Activated naive CD4-positive, alpha-beta T cell treated with anti-CD3 and anti-CD28 coated beads for 36 hours (primary cell): ENCODE measurements at regions not wholly inside any gene's neighbourhood (a gene's known extent, or its start where the extent isn't known, plus 50 kb on each side); places are given as distances from the start of the nearest gene placed in this dataset.

Source experiments
- CTCF ChIA-PET: fragments of 350-600 bp; sonication (Branson Sonifier 250); formaldehyde crosslinking; loops from one replicate; lab custom pipeline; 2021; ENCODE audit warnings: antibody characterized with exemption; lab: Charles Lee
- DNase-seq: peaks from one replicate; pipeline ENCODE4 v3.0.0-alpha.2; 2020
- H3K27ac Mint-ChIP-seq: one replicate; pipeline ENCODE4 v1.8.0; 2021; ENCODE audit warnings: mild to moderate bottlenecking, mixed read lengths
- H3K27me3 Mint-ChIP-seq: one replicate; pipeline ENCODE4 v1.8.0; 2021; ENCODE audit warnings: low read depth, mixed read lengths
- H3K36me3 Mint-ChIP-seq: one replicate; pipeline ENCODE4 v1.8.0; 2021; ENCODE audit warnings: low read depth, mixed read lengths
- H3K4me1 Mint-ChIP-seq: one replicate; pipeline ENCODE4 v1.8.0; 2021; ENCODE audit warnings: low read depth, mixed read lengths
- H3K4me3 Mint-ChIP-seq: one replicate; pipeline ENCODE4 v1.8.0; 2021; ENCODE audit warnings: mild to moderate bottlenecking, moderate library complexity, mixed read lengths
- H3K9me3 Mint-ChIP-seq: one replicate; pipeline ENCODE4 v1.8.0; 2021; ENCODE audit warnings: mixed read lengths
- intact Hi-C: fragments of 100-400 bp; cut with micrococcal nuclease; formaldehyde crosslinking; loops from one replicate; pipeline ENCODE4 v1.15.1; 2023

GRCh38 chr5:118778941-118779340, 209.4 kb downstream of the DTWD2 start:
- Mint-ChIP-seq H3K4me3 (no peak overlapping the region), H3K27me3 (peaks cover 5% of the 10 kb centered on the region), H3K27ac (no peak overlapping the region), H3K9me3 (no peaks in the 10 kb centered on the region), H3K4me1 (no peaks in the 10 kb centered on the region), H3K36me3 (no peaks in the 10 kb centered on the region)
- no peak for DNase-seq
- intact Hi-C loops: no loop called here
- CTCF ChIA-PET: interaction anchor here (2.6 kb wide), 1 partner anchor 13 kb away, joined by 9 read pairs; no protein-coding TSS in a partner anchor

GRCh38 chr5:118777189-118777736, 211.1 kb downstream of the DTWD2 start:
- no peaks in the 10 kb centered on the region for H3K36me3 Mint-ChIP-seq
- H3K27ac Mint-ChIP-seq: no peak overlapping the region
- H3K4me3 Mint-ChIP-seq: no peak overlapping the region
- peaks cover 5% of the 10 kb centered on the region for H3K27me3 Mint-ChIP-seq
- no peak for DNase-seq
- CTCF ChIA-PET: no interaction called here
- H3K4me1 Mint-ChIP-seq: no peaks in the 10 kb centered on the region
- no peaks in the 10 kb centered on the region for H3K9me3 Mint-ChIP-seq
- intact Hi-C loops: no loop called here

GRCh38 chr5:118776755-118777154, 211.6 kb downstream of the DTWD2 start:
- H3K27ac Mint-ChIP-seq: no peak overlapping the region
- CTCF ChIA-PET: no interaction called here
- H3K36me3 Mint-ChIP-seq: no peaks in the 10 kb centered on the region
- H3K4me3 Mint-ChIP-seq: no peak overlapping the region
- no peak for DNase-seq
- no peaks in the 10 kb centered on the region for H3K4me1 Mint-ChIP-seq
- no peaks in the 10 kb centered on the region for H3K9me3 Mint-ChIP-seq
- intact Hi-C loops: no loop called here
- peaks cover 2% of the 10 kb centered on the region for H3K27me3 Mint-ChIP-seq

GRCh38 chr5:118775790-118776499, 212.4 kb downstream of the DTWD2 start:
- no peak for DNase-seq
- Mint-ChIP-seq H3K27ac (no peak overlapping the region), H3K36me3 (no peaks in the 10 kb centered on the region), H3K4me1 (no peaks in the 10 kb centered on the region), H3K4me3 (no peak overlapping the region), H3K27me3 (peaks cover 4% of the 10 kb centered on the region), H3K9me3 (no peaks in the 10 kb centered on the region)
- intact Hi-C loops: no loop called here
- CTCF ChIA-PET: no interaction called here

GRCh38 chr5:118768607-118769175, 219.7 kb downstream of the DTWD2 start:
- H3K27me3 Mint-ChIP-seq: peaks cover 2% of the 10 kb centered on the region
- no peaks in the 10 kb centered on the region for H3K9me3 Mint-ChIP-seq
- CTCF ChIA-PET: no interaction called here
- H3K27ac Mint-ChIP-seq: no peak overlapping the region
- no peaks in the 10 kb centered on the region for H3K36me3 Mint-ChIP-seq
- H3K4me1 Mint-ChIP-seq: no peaks in the 10 kb centered on the region
- no peak for DNase-seq
- no peak overlapping the region for H3K4me3 Mint-ChIP-seq
- intact Hi-C loops: no loop called here

- Mint-ChIP-seq H3K9me3 (no peaks in the 10 kb centered on the region), H3K4me1 (no peaks in the 10 kb centered on the region), H3K36me3 (no peaks in the 10 kb centered on the region), H3K4me3 (no peak overlapping the region), H3K27ac (no peak overlapping the region), H3K27me3 (no peaks in the 10 kb centered on the region)
- CTCF ChIA-PET: no interaction called here
- DNase-seq: no peak
- intact Hi-C loops: no loop called here
These were observed 226.1 kb downstream of the DTWD2 start for GRCh38 chr5:118762291-118762690.

GRCh38 chr5:118761814-118762213, 226.5 kb downstream of the DTWD2 start:
- no peaks in the 10 kb centered on the region for H3K36me3 Mint-ChIP-seq
- no peak overlapping the region for H3K4me3 Mint-ChIP-seq
- DNase-seq: no peak
- no peak overlapping the region for H3K27ac Mint-ChIP-seq
- H3K27me3 Mint-ChIP-seq: no peaks in the 10 kb centered on the region
- CTCF ChIA-PET: no interaction called here
- H3K9me3 Mint-ChIP-seq: no peaks in the 10 kb centered on the region
- no peaks in the 10 kb centered on the region for H3K4me1 Mint-ChIP-seq
- intact Hi-C loops: no loop called here

GRCh38 chr5:118752969-118753368, 235.4 kb downstream of the DTWD2 start:
- intact Hi-C loops: no loop called here
- CTCF ChIA-PET: no interaction called here
- Mint-ChIP-seq H3K9me3 (no peaks in the 10 kb centered on the region), H3K27ac (no peak overlapping the region), H3K4me1 (no peaks in the 10 kb centered on the region), H3K27me3 (no peaks in the 10 kb centered on the region), H3K4me3 (no peak overlapping the region), H3K36me3 (no peaks in the 10 kb centered on the region)
- no peak for DNase-seq

GRCh38 chr5:118736396-118736795, 252.0 kb downstream of the DTWD2 start:
- Mint-ChIP-seq H3K27me3 (no peaks in the 10 kb centered on the region), H3K9me3 (peaks cover 7% of the 10 kb centered on the region), H3K36me3 (no peaks in the 10 kb centered on the region), H3K27ac (no peak overlapping the region), H3K4me3 (no peak overlapping the region), H3K4me1 (no peaks in the 10 kb centered on the region)
- intact Hi-C loops: no loop called here
- CTCF ChIA-PET: no interaction called here
- no peak for DNase-seq

- DNase-seq: no peak
- CTCF ChIA-PET: no interaction called here
- no peak overlapping the region for H3K4me3 Mint-ChIP-seq
- intact Hi-C loops: no loop called here
- no peaks in the 10 kb centered on the region for H3K36me3 Mint-ChIP-seq
- no peak overlapping the region for H3K27ac Mint-ChIP-seq
- no peaks in the 10 kb centered on the region for H3K4me1 Mint-ChIP-seq
- no peaks in the 10 kb centered on the region for H3K27me3 Mint-ChIP-seq
- H3K9me3 Mint-ChIP-seq: peaks cover 4% of the 10 kb centered on the region
These were observed 255.0 kb downstream of the DTWD2 start for GRCh38 chr5:118733394-118733793.

GRCh38 chr5:118728191-118728590, 260.2 kb downstream of the DTWD2 start:
- intact Hi-C loops: no loop called here
- no peak for DNase-seq
- Mint-ChIP-seq H3K27me3 (no peaks in the 10 kb centered on the region), H3K36me3 (no peaks in the 10 kb centered on the region), H3K4me1 (no peaks in the 10 kb centered on the region), H3K27ac (no peak overlapping the region), H3K4me3 (no peak overlapping the region), H3K9me3 (no peaks in the 10 kb centered on the region)
- CTCF ChIA-PET: no interaction called here

GRCh38 chr5:118726891-118727290, 261.5 kb downstream of the DTWD2 start:
- Mint-ChIP-seq H3K4me3 (no peak overlapping the region), H3K4me1 (no peaks in the 10 kb centered on the region), H3K27ac (no peak overlapping the region), H3K27me3 (no peaks in the 10 kb centered on the region), H3K36me3 (no peaks in the 10 kb centered on the region), H3K9me3 (peaks cover 2% of the 10 kb centered on the region)
- intact Hi-C loops: no loop called here
- no peak for DNase-seq
- CTCF ChIA-PET: no interaction called here

GRCh38 chr5:118723021-118723338, 265.4 kb downstream of the DTWD2 start:
- intact Hi-C loops: no loop called here
- H3K9me3 Mint-ChIP-seq: peaks cover 8% of the 10 kb centered on the region
- H3K27me3 Mint-ChIP-seq: no peaks in the 10 kb centered on the region
- no peak for DNase-seq
- no peaks in the 10 kb centered on the region for H3K36me3 Mint-ChIP-seq
- CTCF ChIA-PET: no interaction called here
- no peak overlapping the region for H3K4me3 Mint-ChIP-seq
- no peak overlapping the region for H3K27ac Mint-ChIP-seq
- no peaks in the 10 kb centered on the region for H3K4me1 Mint-ChIP-seq
